ENCODE measurements at regions not wholly inside any gene's neighbourhood (a gene's known extent, or its start where the extent isn't known, plus 50 kb on each side); places are given as distances from the start of the nearest gene placed in this dataset.

DNA sequence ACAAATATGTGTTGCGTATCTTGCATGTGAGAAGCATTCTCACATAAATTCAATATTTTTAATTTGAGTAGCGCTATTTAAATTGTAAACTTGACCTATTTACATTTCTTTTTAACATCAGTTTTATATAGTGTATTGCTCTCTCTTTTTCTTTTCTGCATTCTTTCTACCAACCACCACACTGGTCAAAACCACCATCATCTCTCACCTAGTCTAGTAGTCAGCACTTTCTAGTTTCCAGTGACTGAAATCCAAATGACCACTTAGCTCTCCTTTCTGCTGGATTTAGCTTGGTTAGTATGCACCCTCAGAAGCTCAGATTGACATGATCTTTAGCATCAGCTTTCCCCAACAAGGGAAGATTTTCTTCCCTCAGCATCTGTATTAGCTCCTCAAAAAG lies 73.2 kb upstream of the HCRTR2 start:
- TF ChIP-seq, protein P1, sequence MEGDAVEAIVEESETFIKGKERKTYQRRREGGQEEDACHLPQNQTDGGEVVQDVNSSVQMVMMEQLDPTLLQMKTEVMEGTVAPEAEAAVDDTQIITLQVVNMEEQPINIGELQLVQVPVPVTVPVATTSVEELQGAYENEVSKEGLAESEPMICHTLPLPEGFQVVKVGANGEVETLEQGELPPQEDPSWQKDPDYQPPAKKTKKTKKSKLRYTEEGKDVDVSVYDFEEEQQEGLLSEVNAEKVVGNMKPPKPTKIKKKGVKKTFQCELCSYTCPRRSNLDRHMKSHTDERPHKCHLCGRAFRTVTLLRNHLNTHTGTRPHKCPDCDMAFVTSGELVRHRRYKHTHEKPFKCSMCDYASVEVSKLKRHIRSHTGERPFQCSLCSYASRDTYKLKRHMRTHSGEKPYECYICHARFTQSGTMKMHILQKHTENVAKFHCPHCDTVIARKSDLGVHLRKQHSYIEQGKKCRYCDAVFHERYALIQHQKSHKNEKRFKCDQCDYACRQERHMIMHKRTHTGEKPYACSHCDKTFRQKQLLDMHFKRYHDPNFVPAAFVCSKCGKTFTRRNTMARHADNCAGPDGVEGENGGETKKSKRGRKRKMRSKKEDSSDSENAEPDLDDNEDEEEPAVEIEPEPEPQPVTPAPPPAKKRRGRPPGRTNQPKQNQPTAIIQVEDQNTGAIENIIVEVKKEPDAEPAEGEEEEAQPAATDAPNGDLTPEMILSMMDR (IDR thresholded peaks at IDR 0.05), result no peak
- no peak for TF ChIP-seq POLR2A (IDR thresholded peaks at IDR 0.05)
